NB4 (cell line): ENCODE measurements at regions not wholly inside any gene's neighbourhood (a gene's known extent, or its start where the extent isn't known, plus 50 kb on each side); places are given as distances from the start of the nearest gene placed in this dataset.

Experiments used
- POLR2A ChIP-seq: IDR thresholded peaks from 2 replicates; pipeline ENCODE4 v1.6.1; 2011; ENCODE audit warnings: mild to moderate bottlenecking; ENCODE audit not compliant: insufficient read length; ENCODE audit errors: extremely low read depth
- TF ChIP-seq, protein P1 (sequence below): IDR thresholded peaks from one replicate; pipeline ENCODE4 v1.5.1; 2012; ENCODE audit warnings: low read depth, low read length

DNA sequence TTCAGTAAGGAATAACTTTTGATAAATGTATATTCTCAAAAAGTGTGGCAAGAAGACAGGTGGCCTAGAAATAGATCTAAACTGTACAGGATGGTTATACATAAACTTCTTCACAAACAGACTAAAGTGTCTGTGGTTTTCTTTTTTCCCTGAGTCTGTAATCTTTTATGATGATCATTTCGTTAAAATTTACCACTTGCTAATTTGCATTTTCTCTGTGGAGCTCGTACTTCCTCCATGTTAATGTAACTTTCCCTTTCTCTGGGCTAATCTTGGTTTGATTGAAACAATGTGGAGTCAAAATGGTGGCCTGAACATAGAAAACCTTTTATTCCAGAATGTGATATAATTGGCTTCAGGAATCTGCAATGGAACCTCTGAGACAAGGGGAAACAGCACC is 166.2 kb downstream of the FTCDNL1 start:
- no peak for TF ChIP-seq POLR2A
- TF ChIP-seq, protein P1, sequence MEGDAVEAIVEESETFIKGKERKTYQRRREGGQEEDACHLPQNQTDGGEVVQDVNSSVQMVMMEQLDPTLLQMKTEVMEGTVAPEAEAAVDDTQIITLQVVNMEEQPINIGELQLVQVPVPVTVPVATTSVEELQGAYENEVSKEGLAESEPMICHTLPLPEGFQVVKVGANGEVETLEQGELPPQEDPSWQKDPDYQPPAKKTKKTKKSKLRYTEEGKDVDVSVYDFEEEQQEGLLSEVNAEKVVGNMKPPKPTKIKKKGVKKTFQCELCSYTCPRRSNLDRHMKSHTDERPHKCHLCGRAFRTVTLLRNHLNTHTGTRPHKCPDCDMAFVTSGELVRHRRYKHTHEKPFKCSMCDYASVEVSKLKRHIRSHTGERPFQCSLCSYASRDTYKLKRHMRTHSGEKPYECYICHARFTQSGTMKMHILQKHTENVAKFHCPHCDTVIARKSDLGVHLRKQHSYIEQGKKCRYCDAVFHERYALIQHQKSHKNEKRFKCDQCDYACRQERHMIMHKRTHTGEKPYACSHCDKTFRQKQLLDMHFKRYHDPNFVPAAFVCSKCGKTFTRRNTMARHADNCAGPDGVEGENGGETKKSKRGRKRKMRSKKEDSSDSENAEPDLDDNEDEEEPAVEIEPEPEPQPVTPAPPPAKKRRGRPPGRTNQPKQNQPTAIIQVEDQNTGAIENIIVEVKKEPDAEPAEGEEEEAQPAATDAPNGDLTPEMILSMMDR: no peak
